Gastroesophageal sphincter (tissue), 2 donors: ENCODE measurements at regions not wholly inside any gene's neighbourhood (a gene's known extent, or its start where the extent isn't known, plus 50 kb on each side); places are given as distances from the start of the nearest gene placed in this dataset.

Experiments
- POLR2A ChIP-seq, 2 donors: fragments of 450-650 bp; IDR thresholded peaks; one replicate each; pipeline ENCODE4 v1.6.1; 2017; ENCODE audit warnings: antibody characterized with exemption in 2 of 2, mild to moderate bottlenecking in 2 of 2, moderate library complexity in 1 of 2
- POLR2AphosphoS5 ChIP-seq: sonication (generic); formaldehyde crosslinking; IDR thresholded peaks from one replicate; pipeline ENCODE4 v1.6.1; 2017; ENCODE audit warnings: antibody characterized with exemption

GRCh38 chr6:149140137-149140909 lies 177.2 kb upstream of the TAB2 start:
- TF ChIP-seq POLR2AphosphoS5 (no peak), POLR2A (IDR thresholded peaks at IDR 0.05) (no peak)
